ENCODE measurements at regions not wholly inside any gene's neighbourhood (a gene's known extent, or its start where the extent isn't known, plus 50 kb on each side); places are given as distances from the start of the nearest gene placed in this dataset.
A peak's percentile ranks its signal among the peaks of the same experiment; 100 is the strongest.

- no peak overlapping the region for H3K27ac Mint-ChIP-seq
- ATAC-seq (replicated peaks), result no peak
Observed at GRCh38 chr2:12841021-12841420, 124.3 kb downstream of the TRIB2 start.

DNA sequence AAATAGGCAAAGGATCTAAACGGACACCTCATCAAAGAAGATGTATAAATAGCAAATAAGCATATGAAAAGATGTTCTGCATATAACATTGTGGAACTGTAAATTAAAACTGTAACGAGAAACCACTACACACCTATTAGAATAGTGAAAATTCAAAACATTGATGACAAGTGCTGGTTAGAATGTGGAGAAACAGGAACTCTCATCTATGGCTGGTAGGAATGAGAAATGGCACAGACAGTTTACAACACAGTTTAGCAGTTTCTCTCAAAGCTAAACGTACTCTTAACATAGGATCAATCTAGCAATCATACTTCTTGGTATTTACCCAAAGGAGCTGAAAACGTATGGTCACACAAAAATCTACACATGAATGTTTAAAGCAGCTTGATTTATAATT, 126.2 kb downstream of the TRIB2 start:
- ATAC-seq (replicated peaks) (no peak), DNase-seq (no peak)
- no peaks in the 10 kb centered on the region for H3K9me3 Mint-ChIP-seq
- no peaks in the 10 kb centered on the region for H3K4me1 Mint-ChIP-seq (ENCODE audit: low read depth in 2 of 2)
- H3K27ac Mint-ChIP-seq, result no peak overlapping the region
- H3K4me3 Mint-ChIP-seq, result no peak overlapping the region
- H3K27me3 Mint-ChIP-seq, result peaks cover 18 to 22% of the 10 kb centered on the region in 2 donors
- peaks cover 3% of the 10 kb centered on the region for H3K36me3 Mint-ChIP-seq (ENCODE audit: insufficient read depth)

More at GRCh38 chr2:12841021-12841420, 124.3 kb downstream of the TRIB2 start:
- H3K4me3 Mint-ChIP-seq, result no peak overlapping the region
- H3K27me3 Mint-ChIP-seq, result peaks cover 27 to 29% of the 10 kb centered on the region in 2 donors
- H3K36me3 Mint-ChIP-seq (ENCODE audit: insufficient read depth), result no peaks in the 10 kb centered on the region
- H3K9me3 Mint-ChIP-seq, result no peaks in the 10 kb centered on the region
- no peaks in the 10 kb centered on the region for H3K4me1 Mint-ChIP-seq (ENCODE audit: low read depth in 2 of 2)
- DNase-seq, result no peak

DNA sequence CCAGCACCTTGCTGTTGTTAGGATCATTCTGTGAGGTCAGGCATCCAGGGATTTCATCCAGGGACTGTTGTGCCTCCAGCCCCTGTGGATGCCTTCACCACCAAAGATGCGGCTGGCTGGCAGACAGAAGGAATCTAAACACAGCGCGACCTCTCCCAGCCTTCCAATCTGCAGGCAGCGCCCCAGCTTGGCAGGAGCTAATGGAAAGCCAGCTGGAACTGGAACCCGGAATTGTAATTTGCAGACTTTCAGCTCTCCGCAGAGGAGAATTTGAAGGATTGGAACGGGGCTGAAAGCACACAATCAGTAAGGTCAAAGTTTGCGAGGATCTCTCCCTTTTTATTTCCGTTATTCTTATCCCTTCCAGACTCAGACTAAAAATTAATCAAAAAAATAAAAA, 127.8 kb downstream of the TRIB2 start:
- H3K4me1 Mint-ChIP-seq (ENCODE audit: low read depth in 2 of 2), result no peaks in the 10 kb centered on the region
- ATAC-seq (replicated peaks), result no peak
- H3K9me3 Mint-ChIP-seq, result no peaks in the 10 kb centered on the region
- peaks cover 3% of the 10 kb centered on the region for H3K36me3 Mint-ChIP-seq (ENCODE audit: insufficient read depth)
- no peak for DNase-seq
- no peak overlapping the region for H3K4me3 Mint-ChIP-seq
- H3K27ac Mint-ChIP-seq, result no peak overlapping the region
- peaks cover 14 to 19% of the 10 kb centered on the region in 2 donors for H3K27me3 Mint-ChIP-seq

- no peak overlapping the region for H3K4me3 Mint-ChIP-seq
- H3K4me1 Mint-ChIP-seq (ENCODE audit: low read depth in 2 of 2), result no peaks in the 10 kb centered on the region
- no peaks in the 10 kb centered on the region for H3K9me3 Mint-ChIP-seq
- ATAC-seq (replicated peaks) (no peak), DNase-seq (no peak)
- peaks cover 3% of the 10 kb centered on the region for H3K36me3 Mint-ChIP-seq (ENCODE audit: insufficient read depth)
- H3K27me3 Mint-ChIP-seq, result no peaks in the 10 kb centered on the region
- H3K27ac Mint-ChIP-seq, result no peak overlapping the region
Observed at GRCh38 chr2:12847694-12848575, 131.2 kb downstream of the TRIB2 start.

DNA sequence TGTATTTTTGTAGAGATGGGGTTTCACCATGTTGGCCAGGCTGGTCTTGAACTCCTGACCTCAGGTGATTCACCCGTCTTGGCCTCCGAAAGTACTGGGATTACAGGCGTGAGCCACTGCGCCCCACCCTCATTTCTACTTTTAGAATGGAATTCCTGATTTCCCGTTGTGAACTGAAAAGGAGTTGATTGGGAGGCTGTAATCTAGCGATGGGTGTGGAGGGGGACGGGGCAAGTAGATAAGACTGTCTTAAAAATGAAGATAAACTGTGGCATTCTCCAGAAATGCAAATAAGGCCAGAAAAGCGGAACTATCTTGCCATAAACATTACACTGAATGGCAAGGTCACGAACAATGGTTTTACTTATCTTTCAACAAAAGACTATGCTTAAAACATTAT, 135.4 kb downstream of the TRIB2 start:
- Mint-ChIP-seq H3K4me1 (ENCODE audit: low read depth in 2 of 2) (peaks cover 18 to 23% of the 10 kb centered on the region in 2 donors), H3K36me3 (ENCODE audit: insufficient read depth) (peaks cover 4% of the 10 kb centered on the region), H3K9me3 (no peaks in the 10 kb centered on the region), H3K27me3 (no peaks in the 10 kb centered on the region), H3K4me3 (no peak overlapping the region), H3K27ac (no peak overlapping the region)
- ATAC-seq (replicated peaks), result no peak
- no peak for DNase-seq

- peaks cover 4% of the 10 kb centered on the region for H3K36me3 Mint-ChIP-seq (ENCODE audit: insufficient read depth)
Observed at GRCh38 chr2:12854001-12854530, 137.3 kb downstream of the TRIB2 start.

GRCh38 chr2:12855508-12855907, 138.8 kb downstream of the TRIB2 start:
- no peaks in the 10 kb centered on the region for H3K9me3 Mint-ChIP-seq
- ATAC-seq (replicated peaks) (peak; percentile 53), DNase-seq (peak in 2 of 3 experiments; percentile 7 to 13)
- H3K27me3 Mint-ChIP-seq, result no peaks in the 10 kb centered on the region
- H3K4me1 Mint-ChIP-seq (ENCODE audit: low read depth in 2 of 2), result peaks cover 20 to 24% of the 10 kb centered on the region in 2 donors
- peaks cover 4% of the 10 kb centered on the region for H3K36me3 Mint-ChIP-seq (ENCODE audit: insufficient read depth)
- peak overlapping the region in 1 of 2 donors; percentile 32 for H3K4me3 Mint-ChIP-seq
- H3K27ac Mint-ChIP-seq, result no peak overlapping the region

More at GRCh38 chr2:12854001-12854530, 137.3 kb downstream of the TRIB2 start:
- DNase-seq (no peak), ATAC-seq (replicated peaks) (no peak)
- H3K27ac Mint-ChIP-seq, result no peak overlapping the region
- no peaks in the 10 kb centered on the region for H3K27me3 Mint-ChIP-seq
- peaks cover 18 to 23% of the 10 kb centered on the region in 2 donors for H3K4me1 Mint-ChIP-seq (ENCODE audit: low read depth in 2 of 2)
- no peak overlapping the region for H3K4me3 Mint-ChIP-seq
- H3K9me3 Mint-ChIP-seq, result no peaks in the 10 kb centered on the region

GRCh38 chr2:12856934-12857601, 140.3 kb downstream of the TRIB2 start:
- Mint-ChIP-seq H3K27ac (no peak overlapping the region), H3K27me3 (no peaks in the 10 kb centered on the region), H3K4me3 (peak overlapping the region in 1 of 2 donors; percentile 32), H3K36me3 (ENCODE audit: insufficient read depth) (peaks cover 4% of the 10 kb centered on the region), H3K9me3 (no peaks in the 10 kb centered on the region), H3K4me1 (ENCODE audit: low read depth in 2 of 2) (peaks cover 31 to 36% of the 10 kb centered on the region in 2 donors)
- ATAC-seq (replicated peaks), result peak; percentile 86
- DNase-seq, result peak; percentile 10 to 20 (median 14)

GRCh38 chr2:12857891-12858290, 141.2 kb downstream of the TRIB2 start:
- DNase-seq (no peak), ATAC-seq (replicated peaks) (no peak)

DNA sequence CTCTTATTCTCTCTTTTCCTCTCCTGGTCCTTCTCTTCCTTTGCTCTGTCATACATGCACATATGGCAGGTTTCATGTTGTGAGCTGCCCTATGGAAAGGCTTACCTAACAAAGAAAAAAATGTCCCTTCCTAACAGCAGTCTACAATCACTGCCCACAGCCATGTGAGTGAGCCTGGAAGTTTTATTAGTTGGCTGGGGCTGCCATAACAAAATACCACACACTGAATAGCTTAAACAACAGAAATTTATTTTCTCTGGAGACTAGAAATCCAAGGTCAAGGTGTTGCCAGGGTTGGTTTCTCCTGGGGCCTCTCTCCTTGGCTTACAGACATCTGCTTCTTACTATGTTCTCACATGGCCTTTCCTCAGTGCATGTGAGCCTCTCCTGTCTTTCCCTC, 142.1 kb downstream of the TRIB2 start:
- H3K36me3 Mint-ChIP-seq (ENCODE audit: insufficient read depth), result peaks cover 4% of the 10 kb centered on the region
- peaks cover 4% of the 10 kb centered on the region in 2 donors for H3K9me3 Mint-ChIP-seq
- H3K4me1 Mint-ChIP-seq (ENCODE audit: low read depth in 2 of 2), result peaks cover 31 to 36% of the 10 kb centered on the region in 2 donors
- H3K4me3 Mint-ChIP-seq, result no peak overlapping the region
- H3K27ac Mint-ChIP-seq, result no peak overlapping the region
- H3K27me3 Mint-ChIP-seq, result no peaks in the 10 kb centered on the region
- DNase-seq (no peak), ATAC-seq (replicated peaks) (no peak)

More at GRCh38 chr2:12857891-12858290, 141.2 kb downstream of the TRIB2 start:
- Mint-ChIP-seq H3K4me1 (ENCODE audit: low read depth in 2 of 2) (peaks cover 31 to 36% of the 10 kb centered on the region in 2 donors), H3K4me3 (no peak overlapping the region), H3K36me3 (ENCODE audit: insufficient read depth) (peaks cover 4% of the 10 kb centered on the region), H3K27ac (no peak overlapping the region), H3K9me3 (no peaks in the 10 kb centered on the region), H3K27me3 (no peaks in the 10 kb centered on the region)

DNA sequence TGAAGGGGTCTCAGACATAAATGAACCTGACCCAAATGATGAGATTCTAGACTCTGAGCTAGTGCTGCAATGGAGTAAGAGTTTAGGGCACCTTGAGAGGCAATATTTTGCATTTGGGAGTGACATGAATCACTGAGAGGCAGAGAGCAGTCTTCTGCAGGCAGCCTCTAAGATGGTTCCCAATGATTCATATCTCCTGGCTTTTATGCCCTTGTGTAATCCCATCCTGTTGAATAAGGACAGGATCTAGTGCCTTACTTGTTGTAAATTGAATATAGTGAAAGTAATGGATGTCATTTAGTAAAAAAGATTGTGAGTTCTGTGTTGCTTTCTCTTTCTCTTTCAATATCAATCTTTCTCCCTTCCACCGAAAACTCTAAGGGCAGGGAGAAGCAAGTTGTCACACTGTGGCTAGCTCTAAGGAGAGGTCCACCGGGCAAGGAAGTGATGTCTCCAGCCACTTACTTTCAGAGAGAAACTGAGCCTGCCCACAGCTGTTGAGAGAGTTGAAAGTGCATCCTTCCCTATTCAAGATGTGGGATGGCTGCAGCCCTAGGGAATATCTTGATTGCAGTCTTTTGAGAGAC, 144.7 kb downstream of the TRIB2 start:
- peaks cover 16 to 17% of the 10 kb centered on the region in 2 donors for H3K4me1 Mint-ChIP-seq (ENCODE audit: low read depth in 2 of 2)
- no peak for DNase-seq
- H3K27ac Mint-ChIP-seq, result peak overlapping the region; percentile 30 to 90
- H3K27me3 Mint-ChIP-seq, result no peaks in the 10 kb centered on the region
- H3K9me3 Mint-ChIP-seq, result peaks cover 11 to 19% of the 10 kb centered on the region in 2 donors
- H3K4me3 Mint-ChIP-seq, result peak overlapping the region; percentile 67 to 73
- peak; percentile 8 for ATAC-seq (replicated peaks)
- H3K36me3 Mint-ChIP-seq (ENCODE audit: insufficient read depth), result no peaks in the 10 kb centered on the region

- Mint-ChIP-seq H3K4me3 (peak overlapping the region in 1 of 2 donors; percentile 67), H3K4me1 (ENCODE audit: low read depth in 2 of 2) (peaks cover 13 to 14% of the 10 kb centered on the region in 2 donors), H3K9me3 (peaks cover 11 to 19% of the 10 kb centered on the region in 2 donors), H3K27me3 (no peaks in the 10 kb centered on the region), H3K27ac (peak overlapping the region in 1 of 2 donors; percentile 15), H3K36me3 (ENCODE audit: insufficient read depth) (no peaks in the 10 kb centered on the region)
- DNase-seq (no peak), ATAC-seq (replicated peaks) (no peak)
Observed at GRCh38 chr2:12862541-12862940, 145.8 kb downstream of the TRIB2 start.

GRCh38 chr2:12863937-12864336, 147.2 kb downstream of the TRIB2 start:
- peaks cover 13 to 14% of the 10 kb centered on the region in 2 donors for H3K4me1 Mint-ChIP-seq (ENCODE audit: low read depth in 2 of 2)
- H3K9me3 Mint-ChIP-seq, result peaks cover 11 to 19% of the 10 kb centered on the region in 2 donors
- H3K4me3 Mint-ChIP-seq, result no peak overlapping the region
- H3K36me3 Mint-ChIP-seq (ENCODE audit: insufficient read depth), result no peaks in the 10 kb centered on the region
- no peak for DNase-seq
- H3K27ac Mint-ChIP-seq, result no peak overlapping the region
- H3K27me3 Mint-ChIP-seq, result no peaks in the 10 kb centered on the region
- no peak for ATAC-seq (replicated peaks)

All from effector memory CD8-positive, alpha-beta T cell (primary cell).